Transverse colon (tissue), 4 donors: ENCODE measurements at regions not wholly inside any gene's neighbourhood (a gene's known extent, or its start where the extent isn't known, plus 50 kb on each side); places are given as distances from the start of the nearest gene placed in this dataset.

Experiments
- DNase-seq: peaks from one replicate; pipeline ENCODE4 v3.0.0-alpha.2; 2019
- H3K27ac ChIP-seq, 4 donors: fragments of 200-600 bp; sonication (generic); 2 replicates each; pipeline ENCODE4 v1.5.1; 2016 to 2018; ENCODE audit warnings: inconsistent platforms in 4 of 4
- H3K27me3 ChIP-seq: fragments of 200-600 bp; sonication (generic); 2 replicates; pipeline ENCODE4 v1.5.1; 2017; ENCODE audit warnings: inconsistent platforms
- H3K36me3 ChIP-seq, 4 donors: fragments of 200-600 bp; sonication (generic); 2 replicates each; pipeline ENCODE4 v1.5.1; 2017 to 2019; ENCODE audit warnings: inconsistent platforms in 4 of 4
- H3K4me1 ChIP-seq, 4 donors: fragments of 200-600 bp; sonication (generic); 2 replicates each; pipeline ENCODE4 v1.5.1; 2017 to 2020; ENCODE audit warnings: inconsistent platforms in 4 of 4
- H3K4me3 ChIP-seq, 4 donors: fragments of 200-600 bp; sonication (generic); 1 replicate in 1 of 4; 2 replicates in 3 of 4; pipeline versions ENCODE4 v1.5.1 to v1.6.1; 2017 to 2019; ENCODE audit warnings: inconsistent platforms in 4 of 4
- H3K9me3 ChIP-seq, 2 donors: fragments of 200-600 bp; sonication (generic); 2 replicates each; pipeline ENCODE4 v1.5.1; 2017 to 2019; ENCODE audit warnings: inconsistent platforms in 2 of 2
- EP300 ChIP-seq: sonication (generic); formaldehyde crosslinking; IDR thresholded peaks from one replicate; pipeline ENCODE4 v1.6.1; 2017; ENCODE audit warnings: antibody characterized with exemption, low read depth
- POLR2A ChIP-seq: fragments of 450-650 bp; IDR thresholded peaks from one replicate; pipeline ENCODE4 v1.6.1; 2016; ENCODE audit warnings: antibody characterized with exemption, mild to moderate bottlenecking, moderate library complexity
- POLR2AphosphoS5 ChIP-seq, 3 donors: sonication (generic); formaldehyde crosslinking; IDR thresholded peaks; one replicate each; pipeline ENCODE4 v1.6.1; 2016; ENCODE audit warnings: antibody characterized with exemption in 3 of 3
- WGBS, 2 donors: methylation state at CpG; one replicate each; pipeline ENCODE4 v1.1.5; 2018; ENCODE audit warnings: low coverage in 1 of 2; 5-methylcytosine and 5-hydroxymethylcytosine counted together
- in situ Hi-C, 4 donors: fragments of 200-750 bp; cut with MboI; loops; one replicate each; pipeline versions ENCODE4 v1.15.0 to v1.15.1; 2017; ENCODE audit warnings: low sequenced_read_pairs in 3 of 4, low pct_ligation_motif_present in 1 of 4, low pct_unique_long_range_greater_than_20kb in 1 of 4
- intact Hi-C: fragments of 100-400 bp; cut with DNase I; formaldehyde crosslinking; loops from one replicate; pipeline ENCODE4 v1.15.1; 2023; ENCODE audit warnings: low total_unique reads
- TF ChIP-seq, protein P1 (sequence below), 5 experiments: fragments of 200-600 bp in 3 of 5; fragments of 450-650 bp in 2 of 5; sonication (generic) in 3 of 5; IDR thresholded peaks; 1 replicate in 2 of 5; 2 replicates in 3 of 5; pipeline ENCODE4 v1.5.1; 2016 to 2017; ENCODE audit warnings: antibody characterized with exemption in 5 of 5, inconsistent platforms in 3 of 5, mild to moderate bottlenecking in 2 of 5, moderate library complexity in 1 of 5

DNA sequence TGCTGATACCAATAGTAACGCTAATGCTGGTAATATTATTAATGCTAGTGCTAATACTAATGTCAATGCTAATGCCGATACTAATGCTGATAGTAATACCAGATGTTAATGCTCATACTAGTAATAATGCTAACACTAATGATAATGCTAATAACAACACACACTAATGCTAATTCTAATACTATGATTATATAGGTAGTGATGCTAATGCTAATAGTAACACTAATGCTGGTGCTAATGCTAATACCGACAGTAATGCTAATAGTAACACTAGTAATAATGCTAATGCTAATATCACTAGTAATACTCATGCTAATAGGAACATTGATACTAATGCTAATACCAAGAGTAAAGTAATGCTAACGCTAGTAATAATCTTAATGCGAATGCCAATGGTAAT lies 406.4 kb upstream of the RNF32 start:
- 93 to 95% methylated on average over 5 of the region's 5 CpGs for WGBS, 2 donors
- Histone ChIP-seq H3K4me3 (no peak overlapping the region), H3K27ac (no peak overlapping the region), H3K9me3 (no peaks in the 10 kb centered on the region), H3K27me3 (no peaks in the 10 kb centered on the region), H3K36me3 (no peaks in the 10 kb centered on the region), H3K4me1 (no peaks in the 10 kb centered on the region)
- intact Hi-C loops (loop anchor here (5.0 kb wide), 1 partner anchor 1737 kb away; no protein-coding TSS in a partner anchor), in situ Hi-C loops (no loop called here)
- no peak for TF ChIP-seq POLR2AphosphoS5 (IDR thresholded peaks at IDR 0.05)
- TF ChIP-seq POLR2A: no peak
- no peak for TF ChIP-seq EP300
- TF ChIP-seq, protein P1, sequence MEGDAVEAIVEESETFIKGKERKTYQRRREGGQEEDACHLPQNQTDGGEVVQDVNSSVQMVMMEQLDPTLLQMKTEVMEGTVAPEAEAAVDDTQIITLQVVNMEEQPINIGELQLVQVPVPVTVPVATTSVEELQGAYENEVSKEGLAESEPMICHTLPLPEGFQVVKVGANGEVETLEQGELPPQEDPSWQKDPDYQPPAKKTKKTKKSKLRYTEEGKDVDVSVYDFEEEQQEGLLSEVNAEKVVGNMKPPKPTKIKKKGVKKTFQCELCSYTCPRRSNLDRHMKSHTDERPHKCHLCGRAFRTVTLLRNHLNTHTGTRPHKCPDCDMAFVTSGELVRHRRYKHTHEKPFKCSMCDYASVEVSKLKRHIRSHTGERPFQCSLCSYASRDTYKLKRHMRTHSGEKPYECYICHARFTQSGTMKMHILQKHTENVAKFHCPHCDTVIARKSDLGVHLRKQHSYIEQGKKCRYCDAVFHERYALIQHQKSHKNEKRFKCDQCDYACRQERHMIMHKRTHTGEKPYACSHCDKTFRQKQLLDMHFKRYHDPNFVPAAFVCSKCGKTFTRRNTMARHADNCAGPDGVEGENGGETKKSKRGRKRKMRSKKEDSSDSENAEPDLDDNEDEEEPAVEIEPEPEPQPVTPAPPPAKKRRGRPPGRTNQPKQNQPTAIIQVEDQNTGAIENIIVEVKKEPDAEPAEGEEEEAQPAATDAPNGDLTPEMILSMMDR (IDR thresholded peaks at IDR 0.05): no peak
- no peak for DNase-seq

DNA sequence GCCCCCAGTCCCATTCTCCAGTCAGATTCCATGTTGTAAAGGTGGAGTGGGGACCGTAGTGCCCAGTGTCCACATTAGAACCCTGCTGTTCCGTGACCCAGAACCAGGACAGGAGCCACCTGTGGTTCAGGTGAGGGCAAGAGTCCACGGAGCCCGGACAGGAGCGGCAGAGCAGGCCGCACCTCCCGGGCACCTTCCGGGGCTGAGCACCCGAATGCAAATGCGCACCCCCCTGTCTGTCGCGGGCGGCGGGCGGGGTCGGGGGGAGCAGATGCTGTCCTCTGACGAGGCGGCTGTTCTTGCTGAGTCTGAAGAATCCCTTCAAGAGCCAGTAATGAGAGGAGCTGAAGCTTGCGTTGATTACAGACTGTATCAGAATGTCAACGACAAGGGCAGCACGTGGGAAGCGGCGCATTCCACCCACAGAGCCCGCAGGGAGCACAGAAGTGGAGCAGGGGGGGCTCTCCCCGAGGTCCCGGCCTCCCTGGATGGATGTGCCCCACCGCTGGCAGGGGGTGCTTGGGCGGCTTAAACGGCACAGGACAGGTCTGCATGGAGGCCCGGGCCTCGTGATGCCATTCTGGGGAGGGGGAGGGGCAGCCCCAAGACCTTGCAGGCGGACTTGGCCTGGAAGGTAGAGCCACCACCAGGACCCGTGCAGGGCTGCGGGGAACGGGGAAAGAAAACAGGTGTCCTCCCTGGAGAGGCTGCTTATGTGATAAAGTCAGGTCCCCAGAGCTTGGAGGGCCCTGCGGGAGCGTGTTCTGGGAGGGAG lies 407.5 kb upstream of the RNF32 start:
- no peaks in the 10 kb centered on the region for H3K36me3 ChIP-seq
- DNase-seq: no peak
- intact Hi-C loops (loop anchor here (5.0 kb wide), 1 partner anchor 1736 kb away; no protein-coding TSS in a partner anchor), in situ Hi-C loops (no loop called here)
- 40 to 90% methylated on average over 1 to 36 of the region's 37 CpGs for whole genome bisulfite sequencing, 2 donors
- H3K27me3 ChIP-seq: no peaks in the 10 kb centered on the region
- no peak for TF ChIP-seq POLR2AphosphoS5 (IDR thresholded peaks at IDR 0.05)
- no peak for TF ChIP-seq POLR2A
- TF ChIP-seq, protein P1 (IDR thresholded peaks at IDR 0.05): no peak
- H3K4me3 ChIP-seq: no peak overlapping the region
- H3K27ac ChIP-seq: no peak overlapping the region
- no peaks in the 10 kb centered on the region for H3K4me1 ChIP-seq
- no peaks in the 10 kb centered on the region for H3K9me3 ChIP-seq

DNA sequence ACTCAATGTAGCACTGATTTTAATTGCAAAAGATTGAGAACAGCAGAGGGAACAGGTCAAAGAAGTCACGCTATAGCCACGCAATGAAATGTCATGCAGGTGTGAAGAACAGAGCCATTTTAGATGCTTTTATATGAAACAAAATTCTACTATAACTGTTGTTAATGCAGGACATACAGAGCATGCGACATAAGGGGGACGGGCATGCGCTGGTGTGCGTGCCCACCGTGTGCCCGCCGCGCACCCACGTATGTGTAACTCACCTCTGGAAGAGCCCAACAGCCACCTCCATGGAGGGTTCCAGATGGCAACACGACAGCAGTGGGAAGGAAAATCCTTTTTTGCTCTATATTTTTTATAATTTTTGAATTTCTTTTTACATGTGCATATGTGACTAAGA lies 410.0 kb upstream of the RNF32 start:
- H3K27ac ChIP-seq: no peak overlapping the region
- 93 to 100% methylated on average over 2 to 12 of the region's 12 CpGs for WGBS, 2 donors
- H3K36me3 ChIP-seq: no peaks in the 10 kb centered on the region
- no peaks in the 10 kb centered on the region for H3K4me1 ChIP-seq
- no peaks in the 10 kb centered on the region for H3K9me3 ChIP-seq
- H3K27me3 ChIP-seq: no peaks in the 10 kb centered on the region
- intact Hi-C loops (loop anchor here (5.0 kb wide), 1 partner anchor 1733 kb away; no protein-coding TSS in a partner anchor), in situ Hi-C loops (no loop called here)
- no peak for DNase-seq
- no peak overlapping the region for H3K4me3 ChIP-seq
- no peak for TF ChIP-seq POLR2A

DNA sequence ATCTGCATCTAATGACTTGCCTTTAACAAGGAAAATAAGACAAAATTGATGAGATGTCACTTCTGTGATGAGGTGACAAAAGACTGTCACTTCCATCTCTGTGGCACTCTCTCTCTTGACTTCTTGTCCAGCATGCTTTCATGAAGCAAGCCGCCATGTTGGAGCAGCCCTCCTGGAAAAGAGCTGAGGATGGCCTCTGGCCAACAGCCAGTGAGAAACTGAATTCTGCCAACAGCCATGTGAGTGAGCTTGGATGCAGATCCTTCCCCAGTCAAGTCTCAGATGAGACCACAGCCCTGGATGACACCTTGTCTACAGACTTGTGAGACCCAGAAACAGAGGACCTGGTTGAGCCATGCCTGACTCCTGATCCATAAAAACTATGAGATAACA lies 412.6 kb upstream of the SHH start:
- intact Hi-C loops: no loop called here
- DNase-seq: no peak
- WGBS, 2 donors: 100% methylated on average over 1 of the region's 1 CpG; no CpG with 5 or more reads in 1 of the 2 donors
- Histone ChIP-seq H3K36me3 (no peaks in the 10 kb centered on the region), H3K27me3 (no peaks in the 10 kb centered on the region), H3K4me3 (no peak overlapping the region), H3K27ac (no peak overlapping the region), H3K9me3 (no peaks in the 10 kb centered on the region), H3K4me1 (no peaks in the 10 kb centered on the region)
- TF ChIP-seq, protein P1 (IDR thresholded peaks at IDR 0.05): no peak
- TF ChIP-seq POLR2AphosphoS5 (IDR thresholded peaks at IDR 0.05) (no peak), POLR2A (no peak), EP300 (no peak)
- in situ Hi-C loops: no loop called here
